Osteocyte (in vitro differentiated cells): ENCODE measurements at regions not wholly inside any gene's neighbourhood (a gene's known extent, or its start where the extent isn't known, plus 50 kb on each side); places are given as distances from the start of the nearest gene placed in this dataset.

ENCODE experiments used
- DNase-seq: peaks from one replicate; pipeline ENCODE4 v3.0.0; 2021; ENCODE audit warnings: mixed read lengths; ENCODE audit not compliant: unreplicated experiment; ENCODE audit errors: extremely low spot score
- H3K27ac Mint-ChIP-seq: one replicate; pipeline ENCODE4 v1.8.0; 2021; ENCODE audit warnings: mild to moderate bottlenecking, mixed read lengths; ENCODE audit not compliant: unreplicated experiment
- H3K27me3 Mint-ChIP-seq: one replicate; pipeline ENCODE4 v1.8.0; 2021; ENCODE audit warnings: mixed read lengths; ENCODE audit not compliant: unreplicated experiment
- H3K36me3 Mint-ChIP-seq: one replicate; pipeline ENCODE4 v1.8.0; 2021; ENCODE audit warnings: mixed read lengths; ENCODE audit not compliant: unreplicated experiment
- H3K4me1 Mint-ChIP-seq: one replicate; pipeline ENCODE4 v1.8.0; 2021; ENCODE audit warnings: mixed read lengths; ENCODE audit not compliant: unreplicated experiment
- H3K4me3 Mint-ChIP-seq: one replicate; pipeline ENCODE4 v1.8.0; 2021; ENCODE audit warnings: mild to moderate bottlenecking, moderate library complexity, mixed read lengths; ENCODE audit not compliant: unreplicated experiment
- H3K9me3 Mint-ChIP-seq: one replicate; pipeline ENCODE4 v1.8.0; 2021; ENCODE audit warnings: mixed read lengths; ENCODE audit not compliant: unreplicated experiment
- CTCF ChIP-seq: fragments of 200-600 bp; sonication (generic); IDR thresholded peaks from 2 replicates; pipeline ENCODE4 v1.5.0; 2021; ENCODE audit warnings: antibody characterized with exemption, mild to moderate bottlenecking, moderate library complexity

DNA sequence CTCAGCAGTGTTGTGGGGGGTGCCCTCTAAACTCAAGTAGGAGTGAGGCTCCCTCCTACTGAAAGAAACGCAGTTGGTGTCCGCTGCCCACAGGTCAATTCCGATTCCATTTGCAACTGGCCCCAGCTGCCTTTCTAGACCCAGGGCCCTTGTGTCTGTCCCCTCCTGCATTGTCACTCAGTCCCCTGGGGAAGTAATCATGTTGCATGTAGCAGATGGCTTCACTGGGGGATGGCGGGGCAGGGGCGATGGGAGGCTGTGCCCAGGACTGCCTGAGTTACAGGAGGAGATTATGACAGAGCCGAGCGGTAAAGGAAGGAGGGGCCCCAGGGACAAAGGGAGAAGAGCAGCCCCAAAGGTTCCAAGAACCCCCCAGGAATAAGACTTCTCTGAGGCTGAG, 62.5 kb upstream of the SH3RF3 start:
- H3K4me3 Mint-ChIP-seq, result no peak overlapping the region
- H3K4me1 Mint-ChIP-seq, result no peaks in the 10 kb centered on the region
- no peaks in the 10 kb centered on the region for H3K9me3 Mint-ChIP-seq
- peaks cover 69% of the 10 kb centered on the region for H3K27me3 Mint-ChIP-seq
- H3K27ac Mint-ChIP-seq, result no peak overlapping the region
- peak; percentile 81 for DNase-seq
- no peaks in the 10 kb centered on the region for H3K36me3 Mint-ChIP-seq
- TF ChIP-seq CTCF, result no peak

- Mint-ChIP-seq H3K4me3 (no peak overlapping the region), H3K27me3 (peaks cover 72% of the 10 kb centered on the region), H3K4me1 (no peaks in the 10 kb centered on the region), H3K36me3 (no peaks in the 10 kb centered on the region), H3K27ac (no peak overlapping the region), H3K9me3 (no peaks in the 10 kb centered on the region)
- TF ChIP-seq CTCF, result no peak
- peak; percentile 44 for DNase-seq
These were observed 63.6 kb upstream of the SH3RF3 start for GRCh38 chr2:109065391-109065734.

DNA sequence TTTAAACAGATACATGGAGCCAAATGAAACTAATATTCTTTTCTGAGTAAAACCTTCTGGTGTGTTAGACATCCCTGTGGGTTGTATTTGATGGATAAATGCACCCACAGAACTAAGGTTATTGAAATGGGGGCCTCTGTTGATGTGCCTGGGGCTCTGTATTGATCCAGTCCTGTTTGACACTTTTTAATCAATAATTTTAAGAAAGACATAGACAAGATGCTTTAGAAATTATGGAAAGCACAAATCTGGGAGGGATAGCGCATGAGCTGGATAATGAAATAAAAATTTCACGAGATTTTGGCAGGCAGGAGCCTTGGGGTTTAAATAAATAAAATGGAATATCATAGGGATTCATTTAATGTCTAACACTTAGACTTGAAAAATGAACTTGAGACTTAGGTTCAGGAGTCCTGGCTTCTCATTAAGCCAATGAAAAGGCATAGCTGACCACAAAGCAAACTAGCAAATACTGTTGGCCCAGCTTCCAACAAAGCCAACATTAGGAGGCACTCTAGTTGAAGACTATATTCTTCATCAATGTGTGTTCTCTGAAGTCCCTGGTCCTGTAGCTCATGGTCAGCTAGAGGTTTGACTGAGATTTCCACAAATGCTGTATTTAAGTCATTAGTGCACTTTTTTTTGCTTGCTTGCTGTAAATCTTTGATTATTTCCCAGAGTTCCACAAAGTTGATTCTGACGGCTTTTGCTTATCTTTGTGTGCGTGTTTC, 64.2 kb upstream of the SH3RF3 start:
- H3K27me3 Mint-ChIP-seq, result peaks cover 72% of the 10 kb centered on the region
- H3K4me3 Mint-ChIP-seq, result no peak overlapping the region
- no peak for DNase-seq
- no peaks in the 10 kb centered on the region for H3K9me3 Mint-ChIP-seq
- H3K36me3 Mint-ChIP-seq, result no peaks in the 10 kb centered on the region
- no peak for TF ChIP-seq CTCF
- H3K27ac Mint-ChIP-seq, result no peak overlapping the region
- H3K4me1 Mint-ChIP-seq, result no peaks in the 10 kb centered on the region

- Mint-ChIP-seq H3K4me1 (no peaks in the 10 kb centered on the region), H3K27me3 (peaks cover 67% of the 10 kb centered on the region), H3K4me3 (no peak overlapping the region), H3K36me3 (no peaks in the 10 kb centered on the region), H3K27ac (no peak overlapping the region), H3K9me3 (no peaks in the 10 kb centered on the region)
- no peak for TF ChIP-seq CTCF
- peak; percentile 73 for DNase-seq
These were observed 65.9 kb upstream of the SH3RF3 start for GRCh38 chr2:109062859-109063700.

DNA sequence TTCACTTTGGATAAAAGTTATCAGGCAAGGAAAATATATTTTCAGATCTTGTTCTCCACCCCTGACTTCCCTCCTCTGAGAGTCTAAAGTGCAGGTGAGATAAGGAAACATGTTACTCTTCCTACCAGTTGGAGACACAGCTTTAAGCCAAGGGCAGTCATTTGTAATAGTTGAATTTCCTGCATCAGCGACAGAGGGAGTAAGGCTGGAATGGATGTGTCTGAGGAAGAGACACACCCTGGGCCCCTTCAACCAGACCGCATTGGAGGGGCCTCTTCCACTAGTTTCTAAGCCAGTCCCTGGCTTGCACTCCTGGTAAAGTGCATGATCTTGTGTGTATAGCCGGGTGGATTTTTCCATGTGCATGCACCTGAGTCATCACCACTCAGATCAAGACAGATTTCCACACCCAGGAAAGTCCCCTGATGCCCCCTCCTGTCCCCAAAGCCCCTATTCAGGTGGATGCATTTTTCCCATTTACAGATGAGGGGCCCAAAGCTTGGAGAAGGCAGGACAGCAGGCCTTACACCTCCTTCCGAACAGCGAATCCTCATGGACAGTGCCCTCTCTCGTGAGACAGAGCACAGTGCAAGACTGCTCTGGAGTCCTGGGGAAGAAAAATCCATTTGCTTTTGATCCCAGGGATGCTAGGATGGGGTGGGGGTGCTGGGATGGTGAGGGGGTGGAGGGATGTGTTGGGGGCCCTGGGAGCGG, 66.7 kb upstream of the SH3RF3 start:
- H3K27ac Mint-ChIP-seq, result no peak overlapping the region
- peaks cover 65% of the 10 kb centered on the region for H3K27me3 Mint-ChIP-seq

More for the DNA sequence above, 66.7 kb upstream of the SH3RF3 start:
- TF ChIP-seq CTCF, result no peak
- DNase-seq, result no peak
- H3K36me3 Mint-ChIP-seq, result no peaks in the 10 kb centered on the region
- H3K9me3 Mint-ChIP-seq, result no peaks in the 10 kb centered on the region
- H3K4me1 Mint-ChIP-seq, result no peaks in the 10 kb centered on the region
- H3K4me3 Mint-ChIP-seq, result no peak overlapping the region
